Neuronal stem cell (in vitro differentiated cells): ENCODE measurements at regions not wholly inside any gene's neighbourhood (a gene's known extent, or its start where the extent isn't known, plus 50 kb on each side); places are given as distances from the start of the nearest gene placed in this dataset.

Experiments
- DNase-seq: peaks from one replicate; pipeline ENCODE4 v3.0.0-alpha.2; 2013; ENCODE audit warnings: low spot score
- H2AFZ ChIP-seq: one replicate; pipeline ENCODE4 v1.6.1; 2013; ENCODE audit warnings: mild to moderate bottlenecking, low read length, inconsistent platforms
- H2AK5ac ChIP-seq: 2 replicates; pipeline ENCODE4 v1.6.1; 2013; ENCODE audit warnings: low read depth, mild to moderate bottlenecking, inconsistent platforms, low read length, moderate library complexity, mixed read lengths
- H2BK120ac ChIP-seq: 2 replicates; pipeline ENCODE4 v1.6.1; 2013; ENCODE audit warnings: low read depth, mild to moderate bottlenecking, inconsistent platforms, low read length, moderate library complexity, mixed read lengths
- H2BK12ac ChIP-seq: one replicate; pipeline ENCODE4 v1.6.1; 2013; ENCODE audit warnings: low read length, inconsistent platforms
- H2BK15ac ChIP-seq: 2 replicates; pipeline ENCODE4 v1.6.1; 2013; ENCODE audit warnings: mild to moderate bottlenecking, low read length, inconsistent platforms, mixed read lengths
- H2BK5ac ChIP-seq: one replicate; pipeline ENCODE4 v1.6.1; 2013; ENCODE audit warnings: inconsistent platforms, mild to moderate bottlenecking, low read length, moderate library complexity
- H3K14ac ChIP-seq: one replicate; pipeline ENCODE4 v1.6.1; 2013; ENCODE audit warnings: low read length, inconsistent platforms
- H3K18ac ChIP-seq: 2 replicates; pipeline ENCODE4 v1.6.1; 2013; ENCODE audit warnings: low read length, inconsistent platforms
- H3K23ac ChIP-seq: 2 replicates; pipeline ENCODE4 v1.6.1; 2013; ENCODE audit warnings: low read depth, mild to moderate bottlenecking, mixed read lengths, low read length, inconsistent platforms; ENCODE audit not compliant: poor library complexity
- H3K27ac ChIP-seq: replicated peaks from 3 replicates; pipeline ENCODE4 v1.5.1; 2013; ENCODE audit warnings: low read length, inconsistent platforms
- H3K27me3 ChIP-seq, 3 experiments: 2 replicates each; pipeline ENCODE4 v1.6.1; 2013; ENCODE audit warnings: low read length in 3 of 3, mild to moderate bottlenecking in 2 of 3, inconsistent platforms in 1 of 3, low read depth in 1 of 3, mixed read lengths in 1 of 3, moderate library complexity in 1 of 3; ENCODE audit not compliant: control insufficient read depth in 3 of 3, insufficient read depth in 3 of 3
- H3K36me3 ChIP-seq, 2 donors: replicated peaks in 1 of 2; 2 replicates each; pipeline ENCODE4 v1.6.1; 2013; ENCODE audit warnings: low read length in 2 of 2; ENCODE audit not compliant: control insufficient read depth in 2 of 2, insufficient read depth in 2 of 2
- H3K4ac ChIP-seq: 2 replicates; pipeline ENCODE4 v1.6.1; 2013; ENCODE audit warnings: inconsistent platforms, mild to moderate bottlenecking, low read length, moderate library complexity
- H3K4me1 ChIP-seq, 2 donors: 1 replicate in 1 of 2; 2 replicates in 1 of 2; pipeline ENCODE4 v1.6.1; 2013; ENCODE audit warnings: low read length in 2 of 2, low read depth in 1 of 2; ENCODE audit not compliant: control insufficient read depth in 2 of 2, insufficient read depth in 1 of 2
- H3K4me2 ChIP-seq: one replicate; pipeline ENCODE4 v1.6.1; 2013; ENCODE audit warnings: mild to moderate bottlenecking, low read length, inconsistent platforms; ENCODE audit not compliant: insufficient read depth, poor library complexity, severe bottlenecking
- H3K4me3 ChIP-seq, 2 donors: 2 replicates each; pipeline ENCODE4 v1.5.1; 2013; ENCODE audit warnings: low read length in 2 of 2, mild to moderate bottlenecking in 2 of 2, inconsistent platforms in 1 of 2, moderate library complexity in 1 of 2
- H3K79me1 ChIP-seq: one replicate; pipeline ENCODE4 v1.6.1; 2013; ENCODE audit warnings: low read depth, mild to moderate bottlenecking, inconsistent platforms, low read length, moderate library complexity
- H3K9ac ChIP-seq: one replicate; pipeline ENCODE4 v1.6.1; 2013; ENCODE audit warnings: mild to moderate bottlenecking, low read depth, low read length, inconsistent platforms; ENCODE audit not compliant: poor library complexity
- H3K9me3 ChIP-seq, 2 donors: replicated peaks in 1 of 2; 2 replicates each; pipeline versions ENCODE3 to v1.6.1; 2013; ENCODE audit warnings: low read length in 2 of 2, mild to moderate bottlenecking in 2 of 2, inconsistent platforms in 1 of 2, low read depth in 1 of 2, mixed read lengths in 1 of 2, moderate library complexity in 1 of 2; ENCODE audit not compliant: control insufficient read depth in 2 of 2, insufficient read depth in 1 of 2
- H4K8ac ChIP-seq: one replicate; pipeline ENCODE4 v1.6.1; 2013; ENCODE audit warnings: low read depth, mild to moderate bottlenecking, inconsistent platforms, low read length, moderate library complexity
- H4K91ac ChIP-seq: one replicate; pipeline ENCODE4 v1.6.1; 2013; ENCODE audit warnings: low read length, low read depth, mild to moderate bottlenecking, inconsistent platforms; ENCODE audit not compliant: poor library complexity
- WGBS, 2 donors: extraction: QIAGEN DNeasy Blood & Tissue Kit; methylation state at CpG; one replicate each; pipeline ENCODE4 v1.1.7; 2013; ENCODE audit warnings: missing lambda C conversion rate in 2 of 2, mixed read lengths in 1 of 2; ENCODE audit not compliant: insufficient read length in 2 of 2, insufficient replicate concordance in 1 of 2; ENCODE audit errors: extremely low coverage in 2 of 2; 5-methylcytosine and 5-hydroxymethylcytosine counted together

- H3K9ac ChIP-seq = no peak overlapping the region
- H3K79me1 ChIP-seq = no peaks in the 10 kb centered on the region
- no peak overlapping the region for H2AFZ ChIP-seq
- H2AK5ac ChIP-seq = no peak overlapping the region
- no peak overlapping the region for H3K14ac ChIP-seq
- no peak overlapping the region for H2BK5ac ChIP-seq
- H3K36me3 ChIP-seq = no peaks in the 10 kb centered on the region
- H3K4me2 ChIP-seq = no peak overlapping the region
- H3K27me3 ChIP-seq = no peaks in the 10 kb centered on the region
- no peaks in the 10 kb centered on the region for H3K4me1 ChIP-seq
- H3K4ac ChIP-seq = no peak overlapping the region
- no peak overlapping the region for H3K4me3 ChIP-seq
- no peak overlapping the region for H3K18ac ChIP-seq
- H3K27ac ChIP-seq = no peak overlapping the region
- H2BK120ac ChIP-seq = no peak overlapping the region
- no CpG with 5 or more reads among the region's 2 CpGs for WGBS, 2 donors
- DNase-seq = no peak
- no peaks in the 10 kb centered on the region for H3K9me3 ChIP-seq
- no peak overlapping the region for H4K8ac ChIP-seq
- H4K91ac ChIP-seq = no peak overlapping the region
- H2BK15ac ChIP-seq = no peak overlapping the region
- no peak overlapping the region for H3K23ac ChIP-seq
- H2BK12ac ChIP-seq = no peak overlapping the region
Observed at GRCh38 chr12:92336641-92337040, 191.0 kb upstream of the BTG1 start.

DNA sequence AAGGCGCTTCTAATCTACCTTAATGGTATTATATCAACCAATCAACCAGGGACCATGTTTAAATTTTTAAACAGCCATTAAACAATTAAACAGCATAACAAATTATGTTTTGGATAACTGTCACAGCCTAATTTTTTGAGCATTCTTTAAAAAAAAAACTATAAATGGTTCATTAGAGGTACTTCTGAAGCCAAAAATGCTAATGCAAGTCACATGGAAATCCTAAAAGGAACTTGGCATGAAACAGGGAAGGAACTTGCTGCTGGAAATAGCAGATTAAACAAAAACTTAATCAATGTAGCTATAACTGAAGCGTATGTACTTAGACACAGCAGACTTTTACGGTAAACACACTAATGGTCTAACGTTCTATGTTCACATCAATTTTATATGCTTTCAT, 190.2 kb upstream of the BTG1 start:
- H3K36me3 ChIP-seq = no peaks in the 10 kb centered on the region
- H4K8ac ChIP-seq = no peak overlapping the region
- H3K9me3 ChIP-seq = no peaks in the 10 kb centered on the region
- H3K27ac ChIP-seq = no peak overlapping the region
- no peak overlapping the region for H2BK12ac ChIP-seq
- H2BK15ac ChIP-seq = no peak overlapping the region
- H3K4me1 ChIP-seq = no peaks in the 10 kb centered on the region
- no peak overlapping the region for H3K23ac ChIP-seq
- no peak overlapping the region for H3K14ac ChIP-seq
- no peaks in the 10 kb centered on the region for H3K27me3 ChIP-seq
- no peak overlapping the region for H3K18ac ChIP-seq
- no peak for DNase-seq
- no peak overlapping the region for H3K4me3 ChIP-seq
- H2BK5ac ChIP-seq = no peak overlapping the region
- H4K91ac ChIP-seq = no peak overlapping the region
- no peak overlapping the region for H2AFZ ChIP-seq
- H3K4ac ChIP-seq = no peak overlapping the region
- H3K4me2 ChIP-seq = no peak overlapping the region
- WGBS, 2 donors = no CpG with 5 or more reads among the region's 4 CpGs
- H3K79me1 ChIP-seq = no peaks in the 10 kb centered on the region
- no peak overlapping the region for H2AK5ac ChIP-seq
- no peak overlapping the region for H3K9ac ChIP-seq
- no peak overlapping the region for H2BK120ac ChIP-seq

- Histone ChIP-seq H3K4me1 (no peaks in the 10 kb centered on the region), H3K9me3 (no peaks in the 10 kb centered on the region), H2BK12ac (no peak overlapping the region), H2BK5ac (no peak overlapping the region), H3K27me3 (no peaks in the 10 kb centered on the region), H3K4me3 (no peak overlapping the region), H3K4me2 (no peak overlapping the region), H3K4ac (no peak overlapping the region), H4K8ac (no peak overlapping the region), H3K14ac (no peak overlapping the region), H3K79me1 (no peaks in the 10 kb centered on the region), H2BK120ac (no peak overlapping the region), H3K23ac (no peak overlapping the region), H3K27ac (no peak overlapping the region), H4K91ac (no peak overlapping the region), H3K36me3 (no peaks in the 10 kb centered on the region), H2AFZ (no peak overlapping the region), H3K9ac (no peak overlapping the region), H3K18ac (no peak overlapping the region), H2BK15ac (no peak overlapping the region), H2AK5ac (no peak overlapping the region)
- no peak for DNase-seq
- no CpG with 5 or more reads among the region's 4 CpGs for WGBS, 2 donors
Observed at GRCh38 chr12:92334552-92334951, 188.9 kb upstream of the BTG1 start.

GRCh38 chr12:92332552-92332951, 186.9 kb upstream of the BTG1 start:
- no peak overlapping the region for H4K8ac ChIP-seq
- no peak overlapping the region for H2BK12ac ChIP-seq
- no peak for DNase-seq
- no peak overlapping the region for H3K4me2 ChIP-seq
- no peaks in the 10 kb centered on the region for H3K27me3 ChIP-seq
- H3K27ac ChIP-seq = no peak overlapping the region
- H3K9ac ChIP-seq = no peak overlapping the region
- H2BK120ac ChIP-seq = no peak overlapping the region
- H3K23ac ChIP-seq = no peak overlapping the region
- no peaks in the 10 kb centered on the region for H3K9me3 ChIP-seq
- no peaks in the 10 kb centered on the region for H3K79me1 ChIP-seq
- no peak overlapping the region for H4K91ac ChIP-seq
- no peak overlapping the region for H3K18ac ChIP-seq
- no peak overlapping the region for H3K4ac ChIP-seq
- no peak overlapping the region for H3K4me3 ChIP-seq
- no peak overlapping the region for H3K14ac ChIP-seq
- WGBS, 2 donors = no CpG with 5 or more reads among the region's 2 CpGs
- no peaks in the 10 kb centered on the region for H3K36me3 ChIP-seq
- no peak overlapping the region for H2AK5ac ChIP-seq
- H3K4me1 ChIP-seq = no peaks in the 10 kb centered on the region
- no peak overlapping the region for H2BK15ac ChIP-seq
- H2BK5ac ChIP-seq = no peak overlapping the region
- no peak overlapping the region for H2AFZ ChIP-seq
